IMR-90 (cell line): ENCODE measurements at regions not wholly inside any gene's neighbourhood (a gene's known extent, or its start where the extent isn't known, plus 50 kb on each side); places are given as distances from the start of the nearest gene placed in this dataset.

ENCODE experiments used
- ATAC-seq: fragments of 200-7000 bp; cut with Tn5 transposase; 2 replicates; pipeline ENCODE4 v1.9.1; 2020; ENCODE audit warnings: low read depth, mild to moderate bottlenecking, moderate library complexity
- BruUV-seq: library from RNA; stranded (reverse); fragments of 400-500 nt; replicated peaks from 2 replicates; lab custom pipeline; 2021; lab: Mats Ljungman, UMichigan
- CTCF ChIA-PET: fragments of 300-600 bp; formaldehyde crosslinking; extraction: SDS; loops from one replicate; lab custom pipeline; 2021; ENCODE audit warnings: antibody characterized with exemption; lab: Yijun Ruan, JAX
- POLR2A ChIA-PET: fragments of 300-600 bp; sonication (Branson Sonifier 250); formaldehyde crosslinking; loops from one replicate; lab custom pipeline; 2022; ENCODE audit warnings: antibody characterized with exemption; ENCODE audit not compliant: unreplicated experiment; lab: Charles Lee
- DNase-seq: peaks from one replicate; pipeline ENCODE4 v3.0.0; 2013
- H2AFZ ChIP-seq: replicated peaks from 2 replicates; pipeline ENCODE3; 2013; ENCODE audit warnings: low read length, mild to moderate bottlenecking; ENCODE audit not compliant: poor library complexity
- H2AK5ac ChIP-seq: 2 replicates; pipeline ENCODE4 v1.6.1; 2013; ENCODE audit warnings: low read depth, low read length, inconsistent platforms
- H2AK9ac ChIP-seq: replicated peaks from 2 replicates; pipeline ENCODE3; 2013; ENCODE audit warnings: mild to moderate bottlenecking, low read depth, low read length, moderate library complexity; ENCODE audit not compliant: poor library complexity
- H2BK120ac ChIP-seq: 2 replicates; pipeline ENCODE4 v1.6.1; 2013; ENCODE audit warnings: low read depth, low read length, inconsistent platforms
- H2BK15ac ChIP-seq: 3 replicates; pipeline ENCODE4 v1.6.1; 2013; ENCODE audit warnings: low read depth, low read length, inconsistent platforms
- H2BK20ac ChIP-seq: 2 replicates; pipeline ENCODE4 v1.6.1; 2013; ENCODE audit warnings: low read depth, mild to moderate bottlenecking, inconsistent platforms, low read length, moderate library complexity
- H2BK5ac ChIP-seq: 2 replicates; pipeline ENCODE4 v1.6.1; 2013; ENCODE audit warnings: mild to moderate bottlenecking, low read depth, low read length, inconsistent platforms; ENCODE audit not compliant: poor library complexity, severe bottlenecking
- H3K14ac ChIP-seq: replicated peaks from 2 replicates; pipeline ENCODE4 v1.6.1; 2013; ENCODE audit warnings: low read depth, low read length, inconsistent platforms
- H3K18ac ChIP-seq: 2 replicates; pipeline ENCODE4 v1.6.1; 2013; ENCODE audit warnings: low read depth, low read length, control low read depth
- H3K23ac ChIP-seq: 2 replicates; pipeline ENCODE4 v1.6.1; 2013; ENCODE audit warnings: low read depth, low read length, inconsistent platforms
- H3K27ac ChIP-seq: 2 replicates; pipeline ENCODE4 v1.5.1; 2013; ENCODE audit warnings: mild to moderate bottlenecking, control low read depth, low read length; ENCODE audit not compliant: insufficient read depth
- H3K27me3 ChIP-seq: 2 replicates; pipeline ENCODE4 v1.6.1; 2013; ENCODE audit warnings: low read length; ENCODE audit not compliant: control insufficient read depth, insufficient read depth
- H3K36me3 ChIP-seq: 2 replicates; pipeline ENCODE4 v1.6.1; 2013; ENCODE audit warnings: low read length, mixed read lengths; ENCODE audit not compliant: control insufficient read depth, insufficient read depth
- H3K4ac ChIP-seq: 2 replicates; pipeline ENCODE4 v1.6.1; 2013; ENCODE audit warnings: low read depth, low read length, inconsistent platforms
- H3K4me1 ChIP-seq: 2 replicates; pipeline ENCODE4 v1.6.1; 2013; ENCODE audit warnings: low read length, mixed read lengths; ENCODE audit not compliant: control insufficient read depth, insufficient read depth
- H3K4me2 ChIP-seq: 2 replicates; pipeline ENCODE4 v1.6.1; 2013; ENCODE audit warnings: low read depth, mild to moderate bottlenecking, control low read depth, low read length, moderate library complexity
- H3K4me3 ChIP-seq: 2 replicates; pipeline ENCODE4 v1.5.1; 2013; ENCODE audit warnings: low read depth, mild to moderate bottlenecking, control low read depth, low read length, moderate library complexity; ENCODE audit not compliant: insufficient read depth
- H3K56ac ChIP-seq: 2 replicates; pipeline ENCODE4 v1.6.1; 2013; ENCODE audit warnings: low read length, inconsistent platforms; ENCODE audit not compliant: insufficient read depth; ENCODE audit errors: extremely low read depth
- H3K79me1 ChIP-seq, 2 experiments: 2 replicates each; pipeline ENCODE4 v1.6.1; 2013; ENCODE audit warnings: low read length in 2 of 2, inconsistent platforms in 1 of 2, low read depth in 1 of 2
- H3K9ac ChIP-seq: 2 replicates; pipeline ENCODE4 v1.6.1; 2013; ENCODE audit warnings: low read depth, low read length, control low read depth
- H3K9me1 ChIP-seq: 2 replicates; pipeline ENCODE4 v1.6.1; 2013; ENCODE audit warnings: low read length, inconsistent platforms; ENCODE audit not compliant: insufficient read depth
- H3K9me3 ChIP-seq: 2 replicates; pipeline ENCODE4 v1.6.1; 2013; ENCODE audit warnings: low read length; ENCODE audit not compliant: control insufficient read depth, insufficient read depth
- H4K20me1 ChIP-seq: 2 replicates; pipeline ENCODE4 v1.6.1; 2013; ENCODE audit warnings: low read length, inconsistent platforms; ENCODE audit not compliant: insufficient read depth
- H4K5ac ChIP-seq: 2 replicates; pipeline ENCODE4 v1.6.1; 2013; ENCODE audit warnings: mild to moderate bottlenecking, low read depth, low read length, control low read depth
- H4K8ac ChIP-seq, 2 experiments: 2 replicates each; pipeline ENCODE4 v1.6.1; 2013; ENCODE audit warnings: low read depth in 2 of 2, low read length in 2 of 2, control low read depth in 1 of 2, inconsistent platforms in 1 of 2
- H4K91ac ChIP-seq: 2 replicates; pipeline ENCODE4 v1.6.1; 2013; ENCODE audit warnings: low read depth, low read length, inconsistent platforms; ENCODE audit not compliant: insufficient read depth
- FOS ChIP-seq: fragments of 150-350 bp; IDR thresholded peaks from 2 replicates; pipeline ENCODE4 v1.6.1; 2016; ENCODE audit warnings: low read depth, low read length
- NFE2L2 ChIP-seq: fragments of 150-350 bp; IDR thresholded peaks from 2 replicates; pipeline ENCODE4 v1.6.1; 2016; ENCODE audit warnings: low read depth, mild to moderate bottlenecking, low read length
- POLR2A ChIP-seq: IDR thresholded peaks from 2 replicates; pipeline ENCODE4 v1.6.1; 2012; ENCODE audit warnings: mild to moderate bottlenecking, low read depth, low read length
- RAD21 ChIP-seq: IDR thresholded peaks from 2 replicates; pipeline ENCODE4 v1.6.1; 2012; ENCODE audit warnings: low read length, improper control_type of control experiment
- SMC3 ChIP-seq: fragments of 150-350 bp; IDR thresholded peaks from 2 replicates; pipeline ENCODE4 v1.6.1; 2016; ENCODE audit warnings: low read depth, mild to moderate bottlenecking, antibody characterized with exemption, low read length, moderate library complexity
- WGBS, 2 experiments: methylation state at CpG; one replicate each; pipeline versions ENCODE4 v1.1.5 to v1.1.7; 2013; ENCODE audit warnings: missing lambda C conversion rate in 2 of 2; ENCODE audit not compliant: insufficient read length in 1 of 2; ENCODE audit errors: extremely low coverage in 2 of 2; 5-methylcytosine and 5-hydroxymethylcytosine counted together
- dilution Hi-C: fragments of 300-500 bp; cut with HindIII; formaldehyde crosslinking; loops from one replicate; pipeline ENCODE4 v1.14.3; 2018; ENCODE audit warnings: low sequenced_read_pairs; ENCODE audit not compliant: unreplicated experiment
- in situ Hi-C: fragments of 300-500 bp; cut with MboI; formaldehyde crosslinking; loops from 3 replicates; pipeline ENCODE4 v1.14.3; 2019; ENCODE audit warnings: low sequenced_read_pairs, inconsistent platforms, mixed read lengths
- intact Hi-C: fragments of 100-400 bp; cut with micrococcal nuclease; formaldehyde crosslinking; loops from 2 replicates; pipeline ENCODE4 v1.10.0; 2022
- TF ChIP-seq, protein P1 (sequence below): fragments of 150-350 bp; IDR thresholded peaks from 2 replicates; pipeline ENCODE4 v1.6.1; 2017; ENCODE audit warnings: mild to moderate bottlenecking, antibody characterized with exemption, low read length, low read depth

GRCh38 chr15:53233801-53234200 is 443.7 kb upstream of the ONECUT1 start:
- no peak overlapping the region for H2AFZ ChIP-seq
- no TSS peak for BruUV-seq
- no peak overlapping the region for H3K14ac ChIP-seq
- H3K36me3 ChIP-seq: no peaks in the 10 kb centered on the region
- H3K56ac ChIP-seq: no peak overlapping the region
- no peak overlapping the region for H3K4ac ChIP-seq
- no peaks in the 10 kb centered on the region for H3K79me1 ChIP-seq
- no peaks in the 10 kb centered on the region for H3K9me1 ChIP-seq
- no peak overlapping the region for H3K9ac ChIP-seq
- WGBS, 2 experiments: no CpG with 5 or more reads among the region's 2 CpGs
- H4K8ac ChIP-seq: no peak overlapping the region
- no peak overlapping the region for H2BK5ac ChIP-seq
- no peak overlapping the region for H3K4me2 ChIP-seq
- in situ Hi-C loops (no loop called here), intact Hi-C loops (no loop called here), dilution Hi-C loops (no loop called here)
- H4K20me1 ChIP-seq: no peaks in the 10 kb centered on the region
- ChIA-PET CTCF (no interaction called here), POLR2A (no interaction called here)
- no peak overlapping the region for H4K5ac ChIP-seq
- H3K18ac ChIP-seq: no peak overlapping the region
- H3K9me3 ChIP-seq: peaks cover 9% of the 10 kb centered on the region
- H2AK9ac ChIP-seq: no peak overlapping the region
- H2BK120ac ChIP-seq: no peak overlapping the region
- H3K23ac ChIP-seq: no peak overlapping the region
- H2BK20ac ChIP-seq: no peak overlapping the region
- DNase-seq: no peak
- no peak overlapping the region for H3K27ac ChIP-seq
- H2BK15ac ChIP-seq: no peak overlapping the region
- no peak overlapping the region for H3K4me3 ChIP-seq
- TF ChIP-seq NFE2L2 (no peak), POLR2A (no peak), SMC3 (no peak), RAD21 (no peak), FOS (no peak)
- TF ChIP-seq, protein P1, sequence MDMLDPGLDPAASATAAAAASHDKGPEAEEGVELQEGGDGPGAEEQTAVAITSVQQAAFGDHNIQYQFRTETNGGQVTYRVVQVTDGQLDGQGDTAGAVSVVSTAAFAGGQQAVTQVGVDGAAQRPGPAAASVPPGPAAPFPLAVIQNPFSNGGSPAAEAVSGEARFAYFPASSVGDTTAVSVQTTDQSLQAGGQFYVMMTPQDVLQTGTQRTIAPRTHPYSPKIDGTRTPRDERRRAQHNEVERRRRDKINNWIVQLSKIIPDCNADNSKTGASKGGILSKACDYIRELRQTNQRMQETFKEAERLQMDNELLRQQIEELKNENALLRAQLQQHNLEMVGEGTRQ: no peak
- no peaks in the 10 kb centered on the region for H3K27me3 ChIP-seq
- ATAC-seq: no peak
- H3K4me1 ChIP-seq: no peaks in the 10 kb centered on the region
- no peak overlapping the region for H4K91ac ChIP-seq
- H2AK5ac ChIP-seq: no peak overlapping the region
